ENCODE measurements at regions not wholly inside any gene's neighbourhood (a gene's known extent, or its start where the extent isn't known, plus 50 kb on each side); places are given as distances from the start of the nearest gene placed in this dataset.
"Not testable (repeated sequence)": the region's sequence is repeated elsewhere in the genome, so short reads cannot be mapped to it uniquely, and the experiment has no call there.

GRCh38 chr14:104252256-104253215 lies 114.1 kb downstream of the KIF26A start:
- no peak for DNase-seq

GRCh38 chr14:104253223-104253822 lies 114.9 kb downstream of the KIF26A start:
- no peak for DNase-seq

- no peak for DNase-seq
Measured at GRCh38 chr14:104253901-104254353, 115.5 kb downstream of the KIF26A start.

- peak in 1 of 2 experiments; percentile 65 for DNase-seq
Measured at GRCh38 chr14:104254735-104255400, 116.5 kb downstream of the KIF26A start.

- no peak for DNase-seq
Measured at GRCh38 chr14:104256025-104256424, 117.6 kb downstream of the KIF26A start.

- no peak for DNase-seq
Measured at GRCh38 chr14:104262515-104263514, 124.4 kb downstream of the KIF26A start.

GRCh38 chr14:104263675-104264358 lies 125.4 kb downstream of the KIF26A start:
- DNase-seq, result no peak

GRCh38 chr14:104264495-104265265 lies 126.3 kb downstream of the KIF26A start:
- DNase-seq, result no peak

GRCh38 chr14:104265918-104266630 lies 127.7 kb downstream of the KIF26A start:
- DNase-seq, result no peak

GRCh38 chr14:104266631-104267575 lies 128.5 kb downstream of the KIF26A start:
- DNase-seq, result no peak

GRCh38 chr14:104267895-104268294 lies 129.5 kb downstream of the KIF26A start:
- DNase-seq, result no peak

- DNase-seq, result no peak
Measured at GRCh38 chr14:104268295-104268694, 129.9 kb downstream of the KIF26A start.

- no peak for DNase-seq
Measured at GRCh38 chr14:104268725-104269436, 130.5 kb downstream of the KIF26A start.

- DNase-seq, result not testable (repeated sequence)
Measured at GRCh38 chr14:104269511-104270241, 131.3 kb downstream of the KIF26A start.

- no peak for DNase-seq
Measured at GRCh38 chr14:104271391-104271790, 133.0 kb downstream of the KIF26A start.

GRCh38 chr14:104274806-104275205 lies 136.4 kb downstream of the KIF26A start:
- no peak for DNase-seq

- no peak for DNase-seq
Measured at GRCh38 chr14:104277416-104278213, 139.2 kb downstream of the KIF26A start.
